Heart left ventricle (tissue), 16 donors: ENCODE measurements at regions not wholly inside any gene's neighbourhood (a gene's known extent, or its start where the extent isn't known, plus 50 kb on each side); places are given as distances from the start of the nearest gene placed in this dataset.

Experiments used
- ATAC-seq, 4 donors: fragments of 200-7000 bp; cut with Tn5 transposase; one replicate each; pipeline ENCODE4 v1.9.1; 2020 to 2022; ENCODE audit warnings: moderate library complexity in 4 of 4, mild to moderate bottlenecking in 3 of 4, moderate number of reproducible peaks in 1 of 4
- DNase-seq, 5 donors: peaks; one replicate each; pipeline ENCODE4 v3.0.0-alpha.2; 2020
- H3K27ac ChIP-seq, 12 donors: fragments of 200-600 bp; sonication (generic) in 4 of 12; one replicate each; pipeline versions ENCODE4 v1.5.0 to v1.8.0; 2016 to 2022; ENCODE audit warnings: mild to moderate bottlenecking in 2 of 12
- H3K27me3 ChIP-seq, 9 donors: fragments of 200-600 bp; sonication (generic) in 2 of 9; one replicate each; pipeline versions ENCODE4 v1.5.1 to v1.8.0; 2016 to 2022; ENCODE audit warnings: mild to moderate bottlenecking in 3 of 9
- H3K36me3 ChIP-seq, 9 donors: fragments of 200-600 bp; sonication (generic) in 2 of 9; one replicate each; pipeline versions ENCODE4 v1.5.0 to v1.8.0; 2018 to 2022; ENCODE audit warnings: mild to moderate bottlenecking in 2 of 9
- H3K4me1 ChIP-seq, 12 donors: fragments of 200-600 bp; sonication (generic) in 4 of 12; one replicate each; pipeline versions ENCODE4 v1.5.0 to v1.8.0; 2016 to 2022; ENCODE audit warnings: mild to moderate bottlenecking in 3 of 12
- H3K4me3 ChIP-seq, 12 donors: fragments of 200-600 bp; sonication (generic) in 4 of 12; one replicate each; pipeline versions ENCODE4 v1.5.0 to v1.8.0; 2017 to 2022; ENCODE audit warnings: mild to moderate bottlenecking in 9 of 12, moderate library complexity in 4 of 12
- H3K9me3 ChIP-seq, 12 donors: fragments of 200-600 bp; sonication (generic) in 4 of 12; one replicate each; pipeline versions ENCODE4 v1.5.0 to v1.8.0; 2016 to 2022; ENCODE audit warnings: mild to moderate bottlenecking in 1 of 12
- POLR2A ChIP-seq, 2 donors: fragments of 450-650 bp; IDR thresholded peaks; one replicate each; pipeline ENCODE4 v1.6.1; 2017; ENCODE audit warnings: antibody characterized with exemption in 2 of 2, mild to moderate bottlenecking in 2 of 2, moderate library complexity in 2 of 2
- WGBS, 4 donors: extraction: QIAGEN DNeasy Blood & Tissue Kit in 2 of 4; methylation state at CpG; one replicate each; pipeline versions ENCODE4 v1.1.5 to v1.1.7; 2013 to 2018; 5-methylcytosine and 5-hydroxymethylcytosine counted together
- intact Hi-C, 10 donors: fragments of 100-400 bp; cut with DNase I; formaldehyde crosslinking; loops; one replicate each; pipeline versions ENCODE4 v1.11.1 to v1.14.2; 2022
- TF ChIP-seq, protein P1 (sequence below), 12 donors: fragments of 200-600 bp; sonication (generic) in 4 of 12; IDR thresholded peaks; one replicate each; pipeline versions ENCODE4 v1.5.0 to v1.8.0; 2018 to 2022; ENCODE audit warnings: antibody characterized with exemption in 12 of 12, mild to moderate bottlenecking in 5 of 12
- donor health status: ischemic (EF 13 %, LVEDD 7.1; RV severe dilation, severe dysfunction).
- donor health status: healthy with polysubstance abuse.
- donor health status: DM: no; HTN: yes; CAD: no.
- donor health status: DM: no; HTN: no; CAD: no.
- donor health status: ischemic (EF 25% LVEDD 6.9; RV normal size, moderate dysfunction).
- donor health status: ischemic (EF 25% LVEDD 5.7; RV mildly dilated, moderate dysfunction).
- donor health status: healthy.
- donor health status: DM: yes; HTN: yes; CAD: no.
- donor health status: ischemic (EF 35%, LVEDD 5.7; RV mildly dilated, moderate dysfunction).
- donor health status: nonischemic (EF 11% LVEDD 7.7; RV severe dilation, severe dysfunction).
- donor health status: DM: yes; HTN: yes; CAD: no.
- donor health status: PGD.
- donor health status: ischemic (EF 29% LVEDD 5.4; RV normal size, mild dysfunction).
- donor health status: nonischemic (EF 23%, LVEDD 6.1; RV moderate dilation, normal function).

DNA sequence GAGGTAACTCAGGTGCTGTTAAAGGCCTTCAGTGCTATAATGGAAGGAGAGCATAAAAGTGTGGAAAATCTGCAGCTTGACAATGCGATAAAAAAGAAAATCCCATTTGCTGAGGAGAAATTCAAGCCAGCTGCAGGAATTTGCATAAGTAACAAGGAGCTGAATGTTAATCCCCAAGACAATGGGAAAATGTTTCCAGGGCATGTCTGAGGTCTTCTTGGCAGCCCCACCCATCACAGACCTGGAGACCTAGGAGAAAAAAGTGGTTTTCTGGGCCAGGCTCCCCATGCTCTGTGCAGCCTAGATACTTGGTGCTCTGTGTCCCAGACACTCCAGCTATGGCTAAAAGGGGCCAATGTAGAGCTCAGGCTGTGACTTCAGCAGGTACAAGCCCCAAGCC is 1159.6 kb downstream of the CDH18 start:
- H3K36me3 ChIP-seq: no peaks in the 10 kb centered on the region
- no peak overlapping the region for H3K4me3 ChIP-seq
- DNase-seq (no peak), ATAC-seq (no peak)
- intact Hi-C loops: no loop called here
- H3K27ac ChIP-seq: no peak overlapping the region
- TF ChIP-seq, protein P1, sequence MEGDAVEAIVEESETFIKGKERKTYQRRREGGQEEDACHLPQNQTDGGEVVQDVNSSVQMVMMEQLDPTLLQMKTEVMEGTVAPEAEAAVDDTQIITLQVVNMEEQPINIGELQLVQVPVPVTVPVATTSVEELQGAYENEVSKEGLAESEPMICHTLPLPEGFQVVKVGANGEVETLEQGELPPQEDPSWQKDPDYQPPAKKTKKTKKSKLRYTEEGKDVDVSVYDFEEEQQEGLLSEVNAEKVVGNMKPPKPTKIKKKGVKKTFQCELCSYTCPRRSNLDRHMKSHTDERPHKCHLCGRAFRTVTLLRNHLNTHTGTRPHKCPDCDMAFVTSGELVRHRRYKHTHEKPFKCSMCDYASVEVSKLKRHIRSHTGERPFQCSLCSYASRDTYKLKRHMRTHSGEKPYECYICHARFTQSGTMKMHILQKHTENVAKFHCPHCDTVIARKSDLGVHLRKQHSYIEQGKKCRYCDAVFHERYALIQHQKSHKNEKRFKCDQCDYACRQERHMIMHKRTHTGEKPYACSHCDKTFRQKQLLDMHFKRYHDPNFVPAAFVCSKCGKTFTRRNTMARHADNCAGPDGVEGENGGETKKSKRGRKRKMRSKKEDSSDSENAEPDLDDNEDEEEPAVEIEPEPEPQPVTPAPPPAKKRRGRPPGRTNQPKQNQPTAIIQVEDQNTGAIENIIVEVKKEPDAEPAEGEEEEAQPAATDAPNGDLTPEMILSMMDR (IDR thresholded peaks at IDR 0.05): no peak
- no peak for TF ChIP-seq POLR2A (IDR thresholded peaks at IDR 0.05)
- H3K9me3 ChIP-seq: no peaks in the 10 kb centered on the region
- WGBS, 4 donors: 85 to 100% (median 92%) methylated on average over 1 of the region's 1 CpG
- no peaks in the 10 kb centered on the region for H3K4me1 ChIP-seq
- no peaks in the 10 kb centered on the region for H3K27me3 ChIP-seq

DNA sequence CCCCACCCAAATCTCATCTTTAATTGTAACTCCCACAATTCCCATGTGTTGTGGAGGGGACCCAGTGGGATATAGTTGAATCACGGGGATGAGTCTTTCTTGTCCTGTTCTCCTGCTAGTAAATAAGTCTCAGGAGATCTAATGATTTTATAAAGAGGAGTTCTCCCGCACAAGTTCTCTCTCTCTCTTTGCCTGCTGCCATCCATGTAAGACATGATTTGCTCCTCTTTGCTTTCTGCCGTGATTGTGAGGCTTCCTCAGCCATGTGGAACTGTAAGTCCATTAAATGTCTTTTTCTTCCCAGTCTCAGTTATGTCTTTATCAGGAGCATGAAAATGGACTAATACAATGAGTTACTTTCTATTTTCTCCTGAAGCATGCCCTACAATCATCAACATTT is 1158.5 kb downstream of the CDH18 start:
- Histone ChIP-seq H3K36me3 (no peaks in the 10 kb centered on the region), H3K27ac (no peak overlapping the region), H3K4me1 (no peaks in the 10 kb centered on the region), H3K4me3 (no peak overlapping the region), H3K27me3 (no peaks in the 10 kb centered on the region), H3K9me3 (no peaks in the 10 kb centered on the region)
- ATAC-seq: no peak
- WGBS, 4 donors: 88 to 98% (median 90%) methylated on average over 3 of the region's 3 CpGs
- intact Hi-C loops: no loop called here
- no peak for DNase-seq
- TF ChIP-seq, protein P1 (IDR thresholded peaks at IDR 0.05): no peak
- no peak for TF ChIP-seq POLR2A (IDR thresholded peaks at IDR 0.05)

DNA sequence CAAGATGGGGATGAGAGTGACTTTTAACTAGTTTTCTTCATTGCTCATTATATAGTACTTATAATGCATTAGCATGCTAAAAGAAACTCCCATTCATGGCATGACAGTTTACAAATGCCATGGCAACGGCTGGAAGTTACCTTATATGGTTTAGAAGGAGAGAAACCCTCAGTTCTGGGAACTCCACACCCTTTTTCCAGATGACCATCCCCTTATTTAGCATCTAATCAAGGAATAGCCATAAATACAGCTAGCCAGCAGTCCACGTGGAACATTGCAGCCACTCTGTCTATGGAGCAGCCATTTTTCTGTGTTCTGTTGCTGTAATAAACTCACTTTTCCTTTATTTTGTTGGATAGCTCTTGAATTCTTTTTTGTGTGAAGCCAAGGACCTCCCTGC is 1137.8 kb downstream of the CDH18 start:
- 51 to 63% (median 57%) methylated on average over 2 of the region's 2 CpGs for WGBS, 4 donors
- intact Hi-C loops: no loop called here

DNA sequence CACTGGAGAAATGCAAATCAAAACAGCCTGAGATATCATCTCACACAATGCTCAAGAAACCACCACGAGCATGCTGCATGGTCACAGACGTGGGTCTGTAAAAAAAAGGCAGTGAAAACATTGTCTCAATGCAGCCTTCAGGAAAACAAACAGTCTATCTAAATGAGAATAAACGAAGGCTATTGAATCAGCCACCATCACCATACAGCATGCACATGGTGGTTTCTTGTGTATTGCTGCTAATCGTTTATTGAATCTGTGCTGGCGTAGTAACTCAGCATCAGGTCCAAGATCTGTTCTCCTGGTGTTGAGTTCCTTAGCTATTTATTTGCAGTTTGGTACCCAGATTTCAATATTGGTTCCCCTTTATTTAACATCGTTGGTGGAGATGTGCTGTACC is 1115.0 kb downstream of the CDH18 start:
- H3K27ac ChIP-seq: no peak overlapping the region
- TF ChIP-seq, protein P1 (IDR thresholded peaks at IDR 0.05): no peak
- no peak for TF ChIP-seq POLR2A (IDR thresholded peaks at IDR 0.05)
- DNase-seq (no peak), ATAC-seq (no peak)
- no peaks in the 10 kb centered on the region for H3K9me3 ChIP-seq
- H3K4me3 ChIP-seq: no peak overlapping the region
- no peaks in the 10 kb centered on the region for H3K27me3 ChIP-seq
- H3K4me1 ChIP-seq: no peaks in the 10 kb centered on the region
- H3K36me3 ChIP-seq: no peaks in the 10 kb centered on the region
- 75 to 84% (median 78%) methylated on average over 3 to 6 of the region's 6 CpGs for WGBS, 4 donors
- intact Hi-C loops: no loop called here

More for the DNA sequence above, 1137.8 kb downstream of the CDH18 start:
- Histone ChIP-seq H3K4me1 (no peaks in the 10 kb centered on the region), H3K27ac (no peak overlapping the region), H3K9me3 (no peaks in the 10 kb centered on the region), H3K27me3 (no peaks in the 10 kb centered on the region), H3K4me3 (no peak overlapping the region), H3K36me3 (no peaks in the 10 kb centered on the region)
- ATAC-seq: no peak
- TF ChIP-seq, protein P1 (IDR thresholded peaks at IDR 0.05): no peak
- TF ChIP-seq POLR2A (IDR thresholded peaks at IDR 0.05): no peak
- no peak for DNase-seq
